Astrocyte of the hippocampus (primary cell): ENCODE measurements at regions not wholly inside any gene's neighbourhood (a gene's known extent, or its start where the extent isn't known, plus 50 kb on each side); places are given as distances from the start of the nearest gene placed in this dataset.

ENCODE experiments used
- DNase-seq: peaks from one replicate; pipeline ENCODE4 v3.0.0; 2011; ENCODE audit warnings: low read depth, low spot score

GRCh38 chr2:15701341-15701907, 109.8 kb downstream of the DDX1 start:
- no peak for DNase-seq

- DNase-seq, result no peak
Measured at GRCh38 chr2:15701991-15702390, 110.3 kb downstream of the DDX1 start.

- no peak for DNase-seq
Measured at GRCh38 chr2:15702452-15702851, 110.8 kb downstream of the DDX1 start.

DNA sequence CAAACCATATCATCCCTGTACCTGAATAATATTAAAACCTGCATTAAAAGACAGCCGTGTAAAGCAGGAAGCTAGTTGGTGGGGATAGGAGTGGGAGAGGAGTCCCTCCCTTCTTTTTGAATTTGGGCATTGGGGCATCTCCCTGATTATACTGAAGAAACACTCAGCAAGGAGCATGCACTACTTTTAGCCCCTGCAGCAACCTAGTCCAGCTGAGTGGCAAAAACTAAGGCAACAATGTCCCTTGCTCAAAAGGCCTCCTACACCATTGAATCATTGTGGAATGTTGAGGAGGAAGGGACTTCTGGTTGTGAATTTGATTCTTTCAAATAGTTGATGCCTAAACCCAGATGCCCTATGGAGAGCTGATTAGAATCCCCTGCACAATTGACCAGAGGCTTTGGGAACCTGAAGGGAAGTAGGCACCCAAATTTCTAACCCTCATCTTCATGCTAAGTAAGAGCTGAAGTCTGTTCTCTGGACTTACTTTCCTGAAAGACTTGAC, 111.7 kb downstream of the DDX1 start:
- no peak for DNase-seq

DNA sequence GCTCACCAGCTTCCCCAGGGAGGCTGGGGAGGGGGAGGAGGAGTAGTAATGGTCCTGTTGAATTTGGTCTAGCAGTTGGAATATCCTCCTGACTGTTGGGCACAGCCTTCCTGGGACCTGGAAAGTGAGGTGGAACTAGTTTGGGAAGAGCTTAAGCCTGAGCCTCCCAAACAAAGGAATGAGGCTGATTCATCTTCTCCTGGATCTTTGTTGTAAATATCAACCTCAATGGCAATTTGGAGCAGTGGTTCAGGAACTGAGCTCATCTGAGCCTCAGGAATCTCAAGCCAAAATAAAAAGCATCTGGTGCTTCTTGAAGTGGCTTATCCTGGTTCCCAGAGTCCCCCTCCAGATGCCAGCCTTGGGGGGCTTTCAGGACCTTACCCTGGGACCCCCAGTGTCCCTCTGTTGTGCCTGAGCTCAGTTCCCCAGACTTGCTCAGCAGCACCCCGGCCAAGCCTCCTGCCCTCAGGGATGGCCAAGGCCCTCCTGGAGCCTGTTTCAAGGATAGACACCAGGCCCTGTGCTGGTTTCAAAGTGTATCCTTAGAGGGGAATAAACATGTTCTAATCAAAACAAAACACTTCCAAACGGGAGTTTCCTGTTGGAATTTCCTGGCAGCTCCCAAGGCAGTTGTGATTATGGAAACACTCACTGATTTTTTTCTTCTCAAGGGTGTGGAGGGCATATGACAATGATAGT, 112.6 kb downstream of the DDX1 start:
- DNase-seq, result no peak

DNA sequence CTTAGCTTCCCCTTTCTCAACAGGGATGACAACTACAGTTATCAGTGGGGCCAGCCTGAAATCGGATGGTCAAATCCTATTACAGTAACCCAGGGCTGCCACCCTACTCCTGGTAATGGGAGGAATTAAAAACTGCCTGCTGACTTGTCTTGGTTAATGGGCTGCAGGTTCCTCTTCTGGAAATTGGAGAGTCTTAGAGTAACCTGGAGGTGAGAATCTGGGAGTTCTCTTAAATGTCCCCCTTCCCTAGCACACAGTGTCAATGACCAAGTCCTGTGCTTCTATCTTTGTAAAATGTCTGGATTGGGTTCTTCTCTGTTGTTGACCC, 113.1 kb downstream of the DDX1 start:
- no peak for DNase-seq

DNA sequence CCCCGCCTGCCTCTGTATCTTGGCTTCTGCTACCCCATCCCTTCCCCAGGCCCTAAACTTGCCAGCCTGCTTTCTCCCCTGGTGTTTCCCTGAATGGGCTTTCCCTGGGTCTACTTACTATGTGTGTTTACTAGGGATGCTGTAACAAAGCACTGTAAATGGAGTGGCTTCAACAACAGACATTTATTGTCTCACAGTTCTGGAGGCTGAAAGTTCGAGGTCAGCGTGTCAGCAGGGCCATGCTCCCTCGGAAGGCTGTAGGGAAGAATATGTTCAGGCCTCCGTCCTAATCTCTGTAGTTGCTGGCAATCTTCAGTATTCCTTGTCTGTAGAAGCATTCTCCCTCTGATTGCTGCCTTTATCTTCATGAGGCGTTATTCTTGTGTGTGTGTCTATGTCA, 113.6 kb downstream of the DDX1 start:
- DNase-seq, result no peak

- DNase-seq, result no peak
Measured at GRCh38 chr2:15705839-15706386, 114.2 kb downstream of the DDX1 start.

DNA sequence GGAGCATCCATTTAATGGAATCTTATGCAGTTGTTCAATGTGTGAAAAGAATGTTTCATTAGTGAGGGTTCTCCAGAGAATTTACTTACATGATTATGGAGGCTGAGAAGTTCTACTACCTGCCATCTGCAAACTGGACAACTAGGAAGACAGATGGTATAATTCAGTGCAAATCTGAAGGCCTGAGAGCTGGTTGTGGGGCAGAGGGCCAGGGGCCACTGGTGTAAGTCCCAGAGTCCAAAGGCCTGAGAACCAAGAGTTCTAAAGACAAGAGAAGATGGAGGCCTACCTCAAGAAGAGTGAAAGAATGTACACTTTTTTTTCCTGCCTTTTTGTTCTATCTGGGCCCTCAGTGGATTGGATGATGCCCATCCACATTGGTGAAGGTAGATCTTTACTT, 114.8 kb downstream of the DDX1 start:
- no peak for DNase-seq

DNA sequence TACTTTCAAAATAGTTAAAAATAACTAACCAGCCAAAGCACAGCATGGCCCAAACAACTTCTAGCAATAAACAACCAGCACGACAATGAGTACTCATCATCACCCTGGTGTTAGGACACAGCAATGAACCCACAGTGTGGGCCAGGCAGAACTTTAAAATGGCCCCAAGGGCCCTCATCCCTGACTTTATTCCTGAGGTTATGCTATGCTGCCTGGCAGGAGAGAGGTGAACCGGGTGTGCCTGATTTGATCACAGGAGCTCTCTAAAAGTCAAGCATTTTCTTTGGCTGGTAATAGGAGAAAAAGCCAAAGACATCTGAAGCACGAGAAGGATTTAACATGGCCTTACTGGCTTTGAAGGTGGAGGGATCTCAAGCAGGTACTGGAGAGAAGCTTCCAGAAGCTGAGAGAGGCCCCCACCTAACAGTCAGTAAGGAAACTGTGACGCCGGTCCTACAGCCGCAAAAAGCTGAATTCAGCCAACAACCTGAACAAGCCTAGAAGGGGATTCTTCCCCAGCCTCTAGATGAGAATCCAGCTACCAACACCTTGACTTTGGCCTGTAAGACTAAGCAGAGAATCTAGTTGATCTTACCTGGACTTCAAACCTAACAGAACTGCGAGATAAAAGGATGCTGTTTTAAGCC, 115.4 kb downstream of the DDX1 start:
- no peak for DNase-seq

- DNase-seq, result no peak
Measured at GRCh38 chr2:15708161-15708560, 116.5 kb downstream of the DDX1 start.

- DNase-seq, result no peak
Measured at GRCh38 chr2:15708865-15709820, 117.5 kb downstream of the DDX1 start.

DNA sequence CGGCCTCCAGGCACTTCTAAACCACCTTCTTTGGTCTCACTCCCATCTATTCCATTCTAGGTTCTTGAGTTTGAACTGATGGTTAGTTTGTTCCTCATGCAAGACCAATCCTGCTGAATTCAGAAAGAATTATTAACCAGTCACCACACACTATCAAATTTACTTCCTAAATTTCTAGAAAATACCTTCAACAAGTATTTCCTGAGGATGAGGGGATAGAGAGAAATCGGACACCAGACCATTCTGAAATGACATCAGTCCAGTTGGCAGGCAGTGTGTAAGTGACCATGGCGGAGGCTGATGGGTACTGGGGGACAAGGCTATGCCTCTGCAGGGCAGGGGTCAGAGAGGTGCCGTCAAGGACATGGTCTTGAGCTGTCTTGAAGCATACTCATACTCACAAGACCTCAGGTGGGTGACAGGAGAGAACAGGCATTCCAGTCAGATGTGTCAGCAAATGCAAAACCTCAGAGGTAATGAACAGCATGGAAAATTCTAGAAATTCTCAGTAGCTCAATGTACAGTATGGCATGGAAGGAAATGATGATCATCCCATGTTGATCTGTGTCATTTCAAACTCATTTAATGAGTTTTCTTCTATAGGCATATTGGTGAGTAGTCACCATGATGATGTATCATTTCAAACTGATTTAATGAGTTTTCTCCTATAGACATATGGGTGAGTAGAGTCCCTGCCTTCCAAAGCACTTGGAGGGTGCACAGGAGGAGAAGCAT, 119.6 kb downstream of the DDX1 start:
- no peak for DNase-seq

GRCh38 chr2:15712551-15713342, 121.1 kb downstream of the DDX1 start:
- no peak for DNase-seq

DNA sequence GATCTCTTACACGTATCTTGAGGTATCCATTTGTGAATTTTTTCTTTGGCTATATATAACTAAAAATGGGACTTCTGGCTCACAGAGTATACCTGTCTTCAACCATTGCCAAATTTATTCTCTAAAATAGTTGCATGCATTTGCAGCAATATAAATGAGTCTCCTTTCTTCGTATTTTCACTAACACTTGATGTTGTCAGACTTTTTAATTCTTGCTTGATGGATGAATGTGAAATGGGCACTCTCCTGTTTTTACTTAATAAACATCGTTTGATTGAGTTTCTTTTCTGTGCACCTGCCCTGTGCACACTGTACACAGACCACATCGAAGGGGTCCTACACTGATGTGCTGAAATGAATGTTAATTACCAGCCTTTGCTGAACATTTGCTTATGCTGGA, 121.8 kb downstream of the DDX1 start:
- DNase-seq, result no peak

DNA sequence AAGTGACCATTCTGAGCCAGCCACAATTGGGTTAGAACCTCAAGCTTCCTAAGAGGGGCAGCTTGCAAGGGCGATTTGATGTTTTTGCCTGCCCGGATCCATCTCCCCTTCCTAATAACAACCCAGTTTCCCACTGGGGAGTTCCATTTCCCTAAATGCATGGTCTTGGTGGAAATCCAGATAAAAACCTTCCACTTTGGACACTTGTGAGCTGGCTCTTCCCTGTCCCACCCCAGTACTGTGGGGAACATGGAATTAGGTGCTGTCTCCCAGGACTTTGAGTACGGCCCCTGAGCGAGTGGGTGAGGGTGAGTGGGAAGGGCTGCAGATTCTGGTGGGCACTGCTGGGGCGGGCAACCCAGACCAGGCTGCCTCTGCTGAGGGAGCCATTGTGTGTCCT, 122.3 kb downstream of the DDX1 start:
- no peak for DNase-seq

- no peak for DNase-seq
Measured at GRCh38 chr2:15714609-15715008, 122.9 kb downstream of the DDX1 start.

GRCh38 chr2:15715596-15715995, 123.9 kb downstream of the DDX1 start:
- no peak for DNase-seq

- DNase-seq, result no peak
Measured at GRCh38 chr2:15718103-15718943, 126.7 kb downstream of the DDX1 start.
